MM.1S (cell line): ENCODE measurements at regions not wholly inside any gene's neighbourhood (a gene's known extent, or its start where the extent isn't known, plus 50 kb on each side); places are given as distances from the start of the nearest gene placed in this dataset.

Source experiments
- EZH2 ChIP-seq: fragments of 300-600 bp; sonication (generic); optimal IDR thresholded peaks from 2 replicates; pipeline ENCODE3; 2017; ENCODE audit warnings: low read depth, mild to moderate bottlenecking, antibody characterized with exemption, low read length, mixed read lengths
- TF ChIP-seq, protein P1 (sequence below): fragments of 300-600 bp; sonication (generic); IDR thresholded peaks from 2 replicates; pipeline ENCODE4 v1.5.1; 2016; ENCODE audit warnings: antibody characterized with exemption, low read length, mixed read lengths

DNA sequence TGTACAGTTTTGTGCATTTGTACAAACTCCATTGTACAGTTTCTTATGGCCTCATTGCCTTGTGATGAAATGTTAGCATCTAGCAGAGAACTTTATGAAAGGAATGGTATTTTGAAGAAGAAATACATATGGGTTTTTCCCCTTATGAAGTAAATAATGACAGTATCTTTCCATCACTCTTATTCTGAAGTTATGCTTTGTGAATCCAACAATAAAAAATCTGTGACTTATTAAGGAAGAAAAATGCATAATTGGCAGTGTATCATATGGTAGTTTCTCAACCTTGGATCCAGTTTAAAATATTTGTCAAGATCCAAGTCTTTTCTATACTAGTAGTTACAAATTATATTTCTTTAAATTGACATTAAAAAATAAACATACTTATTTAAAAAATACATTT is 859.1 kb upstream of the FLRT2 start:
- TF ChIP-seq, protein P1, sequence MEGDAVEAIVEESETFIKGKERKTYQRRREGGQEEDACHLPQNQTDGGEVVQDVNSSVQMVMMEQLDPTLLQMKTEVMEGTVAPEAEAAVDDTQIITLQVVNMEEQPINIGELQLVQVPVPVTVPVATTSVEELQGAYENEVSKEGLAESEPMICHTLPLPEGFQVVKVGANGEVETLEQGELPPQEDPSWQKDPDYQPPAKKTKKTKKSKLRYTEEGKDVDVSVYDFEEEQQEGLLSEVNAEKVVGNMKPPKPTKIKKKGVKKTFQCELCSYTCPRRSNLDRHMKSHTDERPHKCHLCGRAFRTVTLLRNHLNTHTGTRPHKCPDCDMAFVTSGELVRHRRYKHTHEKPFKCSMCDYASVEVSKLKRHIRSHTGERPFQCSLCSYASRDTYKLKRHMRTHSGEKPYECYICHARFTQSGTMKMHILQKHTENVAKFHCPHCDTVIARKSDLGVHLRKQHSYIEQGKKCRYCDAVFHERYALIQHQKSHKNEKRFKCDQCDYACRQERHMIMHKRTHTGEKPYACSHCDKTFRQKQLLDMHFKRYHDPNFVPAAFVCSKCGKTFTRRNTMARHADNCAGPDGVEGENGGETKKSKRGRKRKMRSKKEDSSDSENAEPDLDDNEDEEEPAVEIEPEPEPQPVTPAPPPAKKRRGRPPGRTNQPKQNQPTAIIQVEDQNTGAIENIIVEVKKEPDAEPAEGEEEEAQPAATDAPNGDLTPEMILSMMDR, result no peak
- no peak for TF ChIP-seq EZH2
